ENCODE measurements at regions not wholly inside any gene's neighbourhood (a gene's known extent, or its start where the extent isn't known, plus 50 kb on each side); places are given as distances from the start of the nearest gene placed in this dataset.
"Not testable (repeated sequence)": the region's sequence is repeated elsewhere in the genome, so short reads cannot be mapped to it uniquely, and the experiment has no call there.

DNA sequence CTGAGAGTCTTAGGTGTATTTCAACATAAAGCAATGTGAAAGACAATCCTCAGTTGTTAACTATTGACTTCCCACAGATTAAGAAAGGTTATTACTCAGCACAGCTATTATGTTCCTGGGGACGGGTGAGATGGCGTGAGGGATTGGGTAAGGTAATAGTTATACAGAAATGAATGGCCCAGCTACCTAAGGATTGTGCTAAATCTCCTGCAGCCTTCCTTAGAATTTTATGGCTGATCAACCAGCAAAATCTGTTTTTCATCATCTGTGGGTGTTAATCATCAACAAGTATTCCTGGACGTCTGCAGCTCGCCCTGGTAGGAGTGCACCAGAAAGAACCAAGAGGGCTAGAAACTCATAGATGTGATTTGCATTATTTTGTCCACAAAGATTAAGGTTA lies 146.0 kb upstream of the IVNS1ABP start:
- DNase-seq = no peak

DNA sequence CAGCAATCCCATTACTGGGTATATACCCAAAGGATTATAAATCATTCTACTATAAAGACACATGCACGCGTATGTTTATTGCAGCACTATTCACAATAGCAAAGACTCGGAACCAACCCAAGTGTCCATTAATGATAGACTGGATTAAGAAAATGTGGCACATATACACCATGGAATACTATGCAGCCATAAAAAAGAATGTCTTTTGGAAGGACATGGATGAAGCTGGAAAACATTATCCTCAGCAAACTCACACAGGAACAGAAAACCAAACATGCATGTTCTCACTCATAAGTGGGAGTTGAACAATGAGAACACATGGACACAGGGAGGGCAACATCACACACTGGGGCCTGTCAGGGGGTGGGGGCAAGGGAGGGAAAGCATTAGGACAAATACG lies 143.7 kb upstream of the IVNS1ABP start:
- DNase-seq = not testable (repeated sequence)

DNA sequence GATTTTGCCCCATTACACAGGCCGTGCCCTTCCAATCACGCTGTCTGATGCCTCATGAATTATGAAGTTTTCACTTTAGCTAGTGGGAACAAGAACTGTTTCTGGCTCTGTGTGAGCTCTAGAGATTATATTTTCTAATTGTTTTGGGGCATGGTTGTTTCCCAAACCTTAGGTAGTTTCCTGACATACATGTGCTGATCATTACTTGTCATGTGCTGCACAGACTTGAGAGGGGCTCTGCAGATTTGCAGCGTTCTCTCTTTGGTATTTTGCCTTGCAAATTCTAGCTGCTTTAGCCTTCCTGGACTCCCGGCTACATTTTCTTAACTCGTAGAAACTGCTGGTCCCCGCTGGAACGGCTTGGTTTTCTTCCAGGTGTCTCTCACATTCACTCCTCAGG lies 142.1 kb upstream of the IVNS1ABP start:
- DNase-seq = no peak

DNA sequence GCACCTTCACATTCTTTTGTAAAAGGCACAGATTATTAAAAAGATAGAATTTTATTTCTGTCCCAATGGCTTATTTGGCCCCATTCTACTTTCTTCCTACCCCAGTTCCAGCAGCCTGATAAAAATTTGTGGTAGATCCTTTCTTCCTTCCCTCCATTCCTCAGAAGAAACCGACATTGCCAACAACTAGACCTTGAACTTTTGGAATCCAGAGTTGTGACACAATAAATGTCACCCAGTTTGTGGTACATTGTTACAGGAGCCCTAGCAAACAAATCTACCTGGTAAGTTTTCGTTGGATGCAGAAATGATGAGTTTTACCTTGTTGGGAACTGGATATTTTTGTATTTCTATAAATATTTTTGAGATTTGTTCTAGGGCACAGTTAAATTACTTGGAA lies 141.6 kb upstream of the IVNS1ABP start:
- no peak for DNase-seq

DNA sequence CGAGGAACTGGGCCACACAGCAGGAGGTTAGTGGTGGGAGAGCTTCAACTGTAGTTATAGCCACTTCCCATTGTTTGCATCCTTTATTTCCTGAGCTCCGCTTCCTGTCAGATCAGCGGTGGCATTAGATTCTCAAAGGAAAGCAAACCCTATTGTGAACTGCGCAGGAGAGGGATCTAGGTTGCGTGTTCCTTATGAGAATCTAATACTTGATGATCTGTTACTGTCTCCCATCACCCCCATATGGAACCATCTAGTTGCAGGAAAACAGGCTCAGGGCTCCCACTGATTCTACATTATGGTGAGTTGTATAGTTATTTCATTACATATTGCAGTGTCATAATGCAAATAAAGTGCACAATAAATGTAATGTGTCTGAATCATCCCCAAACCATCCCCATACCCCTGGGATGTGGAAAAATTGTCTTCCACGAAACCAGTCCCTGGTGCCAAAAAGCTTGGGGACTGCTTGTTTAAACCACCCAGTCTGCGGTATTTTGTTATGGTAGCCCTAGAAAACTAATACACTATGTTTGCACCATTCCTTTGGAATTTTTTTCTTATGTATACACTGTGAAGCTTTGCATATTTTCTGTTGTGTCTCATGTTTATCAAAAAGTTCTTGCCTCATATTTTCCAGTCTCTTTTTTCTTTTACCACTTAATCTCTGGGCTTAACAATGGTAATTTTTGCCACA lies 136.6 kb upstream of the IVNS1ABP start:
- DNase-seq = no peak

DNA sequence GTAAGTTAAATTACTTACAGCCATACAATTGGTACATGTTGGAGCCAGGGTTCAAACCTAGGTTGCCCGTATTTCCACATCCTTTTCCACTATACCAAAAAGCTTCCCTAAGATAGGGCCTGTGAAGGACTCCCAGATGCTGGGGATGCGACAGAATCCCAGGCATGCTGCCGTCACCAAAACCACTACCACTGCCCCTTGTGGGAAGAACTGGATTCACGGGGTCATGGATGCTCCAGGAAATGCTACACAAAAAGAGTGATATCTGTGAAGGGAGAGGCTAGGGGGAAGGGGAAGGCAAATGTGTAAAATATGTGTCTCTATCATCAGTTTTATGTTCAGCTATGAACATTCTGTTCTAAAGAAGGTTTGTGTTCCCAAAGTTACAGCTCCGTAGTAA lies 133.9 kb upstream of the IVNS1ABP start:
- DNase-seq = no peak

DNA sequence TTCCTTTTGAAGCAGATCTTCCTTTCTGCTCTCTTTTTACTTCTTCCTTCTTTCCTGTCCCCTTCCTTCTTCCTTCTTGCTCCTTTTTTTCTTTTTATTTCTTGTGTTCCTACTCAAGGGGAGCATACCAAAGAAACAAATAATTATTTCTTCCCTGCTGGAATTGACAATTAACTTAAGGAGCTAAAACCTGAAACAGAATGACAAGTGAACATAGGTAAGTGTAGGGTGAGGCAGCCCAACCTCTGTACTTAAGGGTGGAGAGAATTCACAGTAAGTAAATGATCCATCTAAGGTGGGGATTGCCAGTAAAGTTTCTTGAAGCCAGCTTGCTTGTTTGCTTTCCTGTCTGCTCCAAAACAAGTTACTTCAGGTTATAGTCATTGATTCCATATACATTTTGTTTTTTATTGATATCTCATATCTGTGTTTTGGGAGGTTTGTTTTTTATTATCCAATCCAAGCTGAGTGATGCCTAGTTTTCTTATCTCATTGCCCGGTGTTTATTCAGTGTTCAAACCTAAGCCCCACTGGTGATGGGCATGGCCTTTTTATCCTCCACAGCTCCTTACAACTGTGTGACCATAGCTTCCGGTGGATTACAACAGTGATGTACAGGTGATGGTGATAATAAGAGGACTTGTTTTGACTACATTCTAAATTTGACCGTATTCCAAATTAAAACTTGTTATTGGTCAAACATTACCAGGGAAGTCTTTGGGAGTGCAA lies 133.2 kb upstream of the IVNS1ABP start:
- DNase-seq = no peak

DNA sequence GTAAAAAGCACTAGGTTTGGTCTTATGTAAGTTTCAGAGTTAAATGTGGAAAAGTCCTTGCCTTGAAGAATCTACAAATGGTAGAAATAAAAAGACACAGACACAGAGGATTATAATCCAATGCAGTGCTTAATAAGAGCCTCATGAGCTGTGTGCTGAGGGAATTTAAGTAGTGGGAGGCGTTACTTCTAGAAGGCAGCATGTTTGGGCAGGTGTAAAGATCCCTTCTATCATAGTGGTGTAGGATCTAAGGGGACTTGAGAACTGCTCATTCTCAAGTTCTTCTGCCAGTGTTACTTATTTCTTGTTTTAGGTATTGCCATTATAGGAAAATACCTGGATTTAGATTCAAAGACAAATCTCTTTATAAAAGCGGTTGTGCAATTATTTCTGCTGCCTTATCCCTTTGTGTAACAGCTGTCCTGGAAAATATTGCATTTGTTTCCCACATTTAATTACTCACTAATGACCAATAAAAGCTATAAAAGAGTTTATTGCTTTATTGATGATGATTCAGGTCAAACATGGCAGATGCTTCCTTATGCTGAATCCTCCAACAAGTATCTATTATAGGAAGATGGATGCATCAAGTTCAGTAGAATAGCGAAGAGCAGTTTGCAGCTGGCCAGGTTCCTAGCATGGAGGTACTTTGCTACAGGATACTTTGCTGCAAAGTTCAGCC lies 132.5 kb upstream of the IVNS1ABP start:
- no peak for DNase-seq

DNA sequence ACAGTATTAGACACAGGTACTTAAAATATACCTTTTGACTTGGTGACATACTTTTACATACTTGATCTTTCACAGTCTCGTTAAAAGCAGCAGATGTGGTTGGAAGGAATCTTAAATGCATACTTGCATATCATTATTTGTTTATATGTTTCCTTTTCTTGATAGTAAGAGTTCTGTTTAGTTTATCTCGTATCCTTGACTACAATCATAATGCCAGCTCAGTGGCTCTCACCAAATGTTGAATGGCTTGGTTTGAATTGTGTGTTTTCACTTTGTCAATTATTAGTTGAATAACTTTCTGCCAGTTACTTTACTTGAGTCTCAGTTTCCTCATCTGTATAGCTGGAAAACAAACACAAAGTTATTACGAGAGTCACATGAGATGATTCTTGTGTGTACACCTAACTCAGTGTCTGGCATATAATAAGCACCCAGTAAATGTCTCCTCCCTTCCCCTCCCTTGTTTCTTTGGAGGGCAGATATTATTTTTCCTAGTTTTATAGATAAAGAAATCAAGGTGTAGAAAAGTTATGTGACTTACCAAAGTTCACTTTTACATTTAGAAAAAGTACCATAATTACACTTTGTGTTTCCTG lies 131.6 kb upstream of the IVNS1ABP start:
- no peak for DNase-seq

DNA sequence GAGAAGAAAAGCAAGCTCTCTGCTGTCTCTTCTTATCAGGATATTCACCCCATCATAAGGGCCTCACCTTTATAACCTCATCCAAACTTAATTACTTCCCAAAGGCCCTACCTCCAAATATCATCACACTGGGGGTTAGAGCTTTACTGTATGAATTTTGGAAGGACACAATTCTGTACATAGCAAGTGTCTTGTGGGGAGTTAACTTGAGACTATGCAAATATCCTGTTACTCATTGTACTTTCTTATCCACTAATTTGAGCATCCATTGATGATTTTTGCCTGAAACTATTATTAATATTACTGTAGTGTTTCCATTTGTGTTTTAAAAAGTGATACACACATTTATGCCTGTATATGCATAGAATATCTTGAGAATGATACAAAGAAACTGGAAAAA lies 129.1 kb upstream of the IVNS1ABP start:
- no peak for DNase-seq

DNA sequence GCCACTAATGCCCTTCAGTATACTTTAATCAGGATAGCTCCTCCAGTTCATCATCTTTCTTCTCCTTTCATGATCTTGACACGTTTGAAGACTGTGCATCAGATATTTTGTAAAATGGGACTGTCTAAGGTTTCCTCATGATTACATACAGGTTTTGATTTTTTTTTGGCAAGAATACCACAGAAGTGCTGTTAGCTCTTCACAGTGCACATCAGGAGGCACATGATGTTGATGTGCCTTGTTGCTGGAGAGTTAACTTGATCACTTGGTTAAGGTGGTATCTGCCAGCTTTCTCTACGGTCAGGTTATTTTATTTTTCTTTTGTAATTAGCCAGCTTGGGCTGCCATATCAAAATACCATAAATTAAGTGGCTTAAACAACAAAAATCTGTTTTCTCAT lies 128.6 kb upstream of the IVNS1ABP start:
- no peak for DNase-seq

DNA sequence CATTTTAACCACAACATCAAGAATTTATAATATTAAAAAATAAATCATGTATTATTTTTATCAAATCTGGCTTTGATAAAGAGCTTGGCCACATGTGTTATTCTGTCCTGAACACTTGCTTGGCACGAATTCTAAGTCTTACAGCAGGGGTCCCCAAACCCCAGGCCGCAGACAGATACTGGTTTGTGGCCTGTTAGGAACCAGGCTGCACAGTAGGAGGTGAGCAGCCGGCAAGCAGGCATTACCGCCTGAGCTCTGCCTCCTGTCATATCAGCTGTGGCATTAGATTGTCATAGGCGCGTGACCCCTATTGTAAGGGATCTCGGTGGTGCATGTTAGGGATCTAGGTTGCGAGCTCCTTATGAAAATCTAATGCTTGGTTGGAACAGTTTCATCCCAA lies 127.6 kb upstream of the IVNS1ABP start:
- DNase-seq = no peak

DNA sequence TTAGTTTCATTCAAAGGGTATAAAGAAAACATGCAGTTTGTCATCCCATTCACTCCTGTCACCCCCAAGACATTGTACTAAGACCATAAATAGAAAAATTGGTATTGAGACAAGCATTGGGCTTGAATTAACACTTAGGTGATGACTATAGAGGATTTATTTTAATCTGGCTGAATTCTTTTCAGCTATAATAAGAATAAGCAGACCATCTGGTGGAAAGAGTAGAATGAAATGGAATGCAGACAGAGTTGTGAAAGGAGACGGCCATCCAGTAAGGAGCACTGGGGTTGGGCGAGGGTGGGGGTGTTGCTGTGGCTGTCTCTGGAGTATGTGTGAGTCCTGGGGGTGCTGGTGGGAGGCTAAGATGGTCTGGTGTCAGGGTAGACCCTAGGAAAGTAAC lies 125.0 kb upstream of the IVNS1ABP start:
- no peak for DNase-seq

DNA sequence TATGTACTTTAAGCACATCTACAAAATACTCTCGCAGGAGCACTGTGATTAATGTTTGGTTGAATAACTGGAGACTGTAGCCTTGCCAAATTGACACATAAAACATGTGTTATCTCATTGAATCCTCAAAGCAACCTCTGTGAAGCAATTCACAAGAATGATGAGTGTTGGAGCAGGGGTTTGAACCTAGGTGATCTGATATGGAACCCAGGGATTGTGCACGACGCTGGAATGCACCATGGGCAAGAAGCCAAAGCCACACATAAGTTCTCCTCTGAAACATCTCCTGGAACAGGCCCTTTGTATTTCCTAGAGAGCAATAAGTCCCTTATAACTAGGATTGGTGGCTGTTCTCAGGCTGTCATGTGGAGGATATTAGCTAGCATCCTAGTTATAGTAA lies 124.6 kb upstream of the IVNS1ABP start:
- DNase-seq = no peak

DNA sequence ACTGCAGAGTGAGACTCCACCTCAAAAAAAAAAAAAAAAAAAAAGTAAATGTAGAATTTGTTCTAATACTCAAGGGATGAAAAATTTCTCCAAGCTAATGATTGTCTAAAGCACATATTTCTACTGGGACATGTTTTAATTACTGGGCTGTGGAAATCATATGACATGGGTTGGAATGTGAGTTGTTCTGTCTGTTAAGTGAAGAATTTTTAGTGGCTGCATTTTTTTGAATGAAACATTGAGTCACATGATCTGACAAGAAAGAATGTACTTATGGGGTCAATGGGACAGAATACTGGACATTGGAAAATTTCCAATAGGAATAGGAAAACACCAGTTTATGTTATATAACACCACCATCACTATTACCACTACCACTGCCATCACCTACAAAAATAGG lies 123.8 kb upstream of the IVNS1ABP start:
- no peak for DNase-seq

DNA sequence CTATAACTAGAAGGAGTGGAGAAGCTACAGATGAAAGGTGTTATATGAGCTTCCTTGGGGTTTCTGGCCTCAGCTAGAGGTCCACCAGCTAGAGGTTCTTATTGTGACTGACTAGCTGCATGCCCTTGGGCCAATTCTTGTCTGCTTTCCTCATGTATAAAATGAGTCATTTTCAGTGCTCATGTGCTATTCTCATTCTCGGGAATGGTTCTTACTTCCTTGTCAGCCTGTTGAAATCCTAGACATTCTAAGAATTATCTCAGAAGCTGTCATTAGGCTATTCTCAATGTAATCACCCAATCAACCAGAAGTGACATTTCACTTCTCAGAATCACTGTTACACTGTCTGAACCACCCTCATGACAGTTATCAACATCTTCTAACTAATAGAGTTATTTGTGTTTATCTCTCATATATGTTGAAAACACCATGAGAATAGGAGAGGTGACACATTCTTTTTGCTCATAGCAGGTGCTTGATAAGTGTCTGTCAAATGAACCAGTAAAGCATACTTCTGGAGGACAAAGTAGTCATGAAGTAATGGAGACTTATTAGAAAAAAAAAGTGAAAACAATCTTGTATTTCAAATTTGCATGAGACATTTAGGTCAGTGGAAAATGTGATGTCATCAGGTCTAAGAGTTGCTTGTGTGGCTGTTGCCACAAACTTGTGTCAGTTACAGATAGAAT lies 122.8 kb upstream of the IVNS1ABP start:
- no peak for DNase-seq

DNA sequence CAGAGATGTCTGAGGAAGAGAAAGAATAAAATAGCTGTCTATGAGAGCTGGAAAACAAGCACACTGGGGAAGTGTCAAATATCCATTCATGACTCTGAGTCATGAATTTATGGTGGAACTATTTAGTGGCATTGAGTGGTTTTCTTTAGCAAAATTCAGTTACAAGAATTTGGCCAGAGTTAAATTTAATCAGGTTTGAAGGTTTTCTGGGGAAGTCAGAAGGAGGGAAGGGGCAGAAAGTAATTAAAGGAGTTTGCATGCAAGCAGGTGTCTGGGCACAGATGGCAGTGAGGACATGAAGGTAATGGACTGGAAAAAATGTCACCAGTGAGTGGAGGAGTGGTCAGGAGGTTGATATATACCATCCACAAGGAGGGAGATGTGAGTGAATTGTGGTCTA lies 121.9 kb upstream of the IVNS1ABP start:
- no peak for DNase-seq

DNA sequence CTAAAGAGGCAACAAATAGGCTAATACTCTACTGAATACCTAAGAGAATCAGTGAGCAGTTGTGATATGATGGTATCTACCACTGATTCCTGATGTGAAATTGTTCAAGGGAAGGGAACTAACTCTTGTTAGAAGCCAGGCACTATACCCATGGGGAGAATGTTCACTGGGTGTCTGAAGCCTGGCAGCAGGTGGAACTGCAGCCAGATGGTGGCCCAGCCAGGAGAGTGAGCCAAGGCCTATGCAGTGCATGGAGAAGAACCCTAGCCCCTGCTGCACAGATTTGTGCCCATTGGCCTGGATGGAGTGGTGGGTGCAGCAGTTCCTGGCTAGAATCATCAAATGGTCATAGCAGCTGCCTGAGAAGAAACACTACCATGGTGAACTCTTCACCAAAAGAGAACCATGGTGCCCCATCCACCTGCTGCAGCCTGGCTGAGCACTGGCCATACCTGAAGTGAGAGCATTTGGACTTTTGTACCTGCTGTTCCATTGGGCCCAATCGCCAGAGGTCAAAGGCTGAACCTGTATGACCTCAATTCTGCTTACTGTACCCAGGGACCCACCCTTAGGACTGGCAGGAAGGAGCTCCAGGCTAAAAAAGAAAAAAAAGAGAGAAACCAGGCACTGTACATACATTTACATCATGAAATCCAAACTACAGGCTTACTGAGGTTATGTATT lies 118.8 kb upstream of the IVNS1ABP start:
- no peak for DNase-seq

DNA sequence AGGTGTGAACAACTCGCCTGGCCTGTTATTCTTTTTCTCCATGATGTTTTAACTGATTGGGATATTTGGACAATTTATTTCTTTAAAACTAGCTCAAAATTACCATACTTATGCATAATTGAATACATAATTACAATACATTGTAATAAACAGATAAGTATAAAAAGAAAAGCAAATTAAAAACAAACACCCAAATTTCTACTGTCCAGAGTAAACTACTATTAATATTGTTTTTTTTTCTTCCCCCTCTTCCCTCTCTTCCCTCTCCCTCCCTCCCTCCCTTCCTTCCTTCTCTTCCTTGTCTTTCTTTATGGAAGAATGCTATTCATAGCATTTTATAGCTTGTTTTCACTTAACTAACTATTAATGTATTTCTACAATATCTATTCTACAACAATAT lies 117.7 kb upstream of the IVNS1ABP start:
- no peak for DNase-seq

DNA sequence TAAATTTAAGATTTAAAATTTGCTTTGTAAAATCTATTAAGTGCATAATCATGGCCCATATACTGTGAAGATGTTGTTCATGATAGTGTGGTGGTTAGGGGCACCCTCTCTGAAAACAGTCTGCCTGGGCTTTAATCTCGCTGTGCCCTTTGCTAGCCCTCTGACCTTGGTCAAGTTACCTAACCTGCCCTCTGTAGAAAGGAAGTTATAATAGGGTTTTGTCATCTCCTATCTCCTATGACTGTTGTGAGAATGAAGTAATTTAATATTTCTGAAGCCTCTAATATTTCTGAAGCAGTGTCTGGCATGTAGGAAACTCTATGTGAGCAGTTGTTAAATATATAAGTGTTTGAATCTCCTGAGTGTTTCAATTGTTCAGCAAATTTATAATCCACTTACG lies 116.6 kb upstream of the IVNS1ABP start:
- no peak for DNase-seq

DNA sequence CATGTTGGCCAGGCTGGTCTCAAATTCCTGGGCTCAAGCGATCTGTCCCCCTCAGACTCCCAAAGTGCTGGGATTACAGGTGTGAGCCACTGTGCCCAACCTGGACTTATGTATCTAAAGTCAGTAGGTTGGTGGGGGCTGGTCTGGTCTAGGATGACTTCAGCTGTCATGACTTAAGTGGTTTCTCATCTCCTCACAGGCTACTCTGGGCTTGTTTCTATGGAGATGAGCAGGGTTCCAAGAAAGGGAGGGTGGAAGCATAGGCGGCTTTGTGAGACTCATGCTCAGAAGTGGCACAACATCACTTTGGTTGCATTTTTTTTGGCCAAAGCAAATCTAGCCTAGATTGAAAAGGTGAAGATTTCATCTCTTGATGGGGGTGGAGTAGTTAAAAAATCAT lies 115.9 kb upstream of the IVNS1ABP start:
- no peak for DNase-seq

DNA sequence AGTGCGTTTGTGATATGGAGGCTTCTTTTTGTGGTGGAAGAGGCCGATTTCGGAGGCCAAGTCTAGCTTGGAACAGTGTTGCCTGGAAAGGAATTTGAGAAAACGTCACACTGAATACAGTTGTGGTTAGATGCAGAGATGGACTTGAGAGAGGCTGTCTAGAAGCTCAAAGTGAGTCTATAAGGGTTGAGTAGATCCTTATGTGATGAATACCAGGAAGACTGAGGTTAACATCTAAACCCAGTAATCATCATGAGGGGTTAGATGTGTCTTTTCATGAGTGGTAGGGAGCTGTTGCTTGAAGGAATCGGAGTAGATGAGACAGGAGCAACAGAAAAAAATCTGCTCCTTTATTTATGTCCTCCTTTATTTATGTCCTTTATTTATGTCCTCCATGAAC lies 114.6 kb upstream of the IVNS1ABP start:
- no peak for DNase-seq

DNA sequence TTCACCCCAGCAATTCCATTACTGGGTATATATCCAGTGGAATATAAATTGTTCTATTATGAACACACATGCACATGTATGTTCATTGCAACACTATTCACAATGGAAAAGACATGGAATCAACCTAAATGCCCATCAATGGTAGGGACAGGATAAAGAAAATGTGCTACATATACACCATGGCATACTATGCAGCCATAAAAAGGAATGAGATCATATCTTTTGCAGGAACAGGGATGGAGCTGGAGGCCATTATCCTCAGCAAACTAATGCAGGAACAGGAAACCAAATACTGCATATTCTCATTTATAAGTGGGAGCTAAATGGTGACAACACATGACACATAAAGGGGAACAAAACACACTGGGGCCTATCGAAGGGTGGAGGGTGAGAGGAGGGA lies 112.6 kb upstream of the IVNS1ABP start:
- DNase-seq = not testable (repeated sequence)
